Aorta (tissue), 5 donors: ENCODE measurements at regions not wholly inside any gene's neighbourhood (a gene's known extent, or its start where the extent isn't known, plus 50 kb on each side); places are given as distances from the start of the nearest gene placed in this dataset.

Source experiments
- ATAC-seq: fragments of 200-7000 bp; cut with Tn5 transposase; one replicate; pipeline ENCODE4 v1.9.1; 2022; ENCODE audit warnings: moderate library complexity; ENCODE audit not compliant: low FRiP score
- DNase-seq, 2 donors: peaks; one replicate each; pipeline ENCODE4 v3.0.0-alpha.2; 2020
- H3K27ac ChIP-seq, 2 donors: one replicate each; pipeline ENCODE4 v1.5.1; 2013; ENCODE audit warnings: low read length in 2 of 2, mild to moderate bottlenecking in 2 of 2, moderate library complexity in 2 of 2, control low read depth in 1 of 2, inconsistent platforms in 1 of 2, low read depth in 1 of 2
- H3K27me3 ChIP-seq, 2 donors: one replicate each; pipeline ENCODE4 v1.6.1; 2013; ENCODE audit warnings: control low read depth in 1 of 2, low read length in 1 of 2, mild to moderate bottlenecking in 1 of 2, moderate library complexity in 1 of 2; ENCODE audit not compliant: insufficient read depth in 2 of 2, control insufficient read depth in 1 of 2
- H3K36me3 ChIP-seq, 2 donors: one replicate each; pipeline ENCODE4 v1.6.1; 2013; ENCODE audit warnings: control low read depth in 1 of 2, low read length in 1 of 2, mild to moderate bottlenecking in 1 of 2; ENCODE audit not compliant: insufficient read depth in 2 of 2, control insufficient read depth in 1 of 2
- H3K4me1 ChIP-seq, 2 donors: one replicate each; pipeline ENCODE4 v1.6.1; 2013; ENCODE audit warnings: low read length in 2 of 2, control low read depth in 1 of 2, mild to moderate bottlenecking in 1 of 2, moderate library complexity in 1 of 2; ENCODE audit not compliant: insufficient read depth in 2 of 2, control insufficient read depth in 1 of 2
- H3K4me3 ChIP-seq, 2 donors: one replicate each; pipeline ENCODE4 v1.5.1; 2013; ENCODE audit warnings: low read length in 2 of 2, control low read depth in 1 of 2, mild to moderate bottlenecking in 1 of 2
- H3K9me3 ChIP-seq: one replicate; pipeline ENCODE4 v1.6.1; 2013; ENCODE audit warnings: mild to moderate bottlenecking, low read length; ENCODE audit not compliant: control insufficient read depth
- WGBS, 2 donors: extraction: QIAGEN DNeasy Blood & Tissue Kit; methylation state at CpG; one replicate each; pipeline ENCODE4 v1.1.7; 2013; 5-methylcytosine and 5-hydroxymethylcytosine counted together
- intact Hi-C, 2 donors: fragments of 100-400 bp; cut with DNase I; formaldehyde crosslinking; loops; one replicate each; pipeline versions ENCODE4 v1.14.2 to v1.15.0; 2022
- donor health status: healthy with polysubstance abuse.
- donor health status: Bipolar disorder and iron deficiency.
- donor health status: DM: no; HTN: no; CAD: no.
- donor health status: DM: no; HTN: no; CAD: no.
- donor health status: DM: yes; HTN: yes; CAD: no.

- no peaks in the 10 kb centered on the region for H3K4me1 ChIP-seq
- no peaks in the 10 kb centered on the region for H3K9me3 ChIP-seq
- no peaks in the 10 kb centered on the region for H3K27me3 ChIP-seq
- H3K36me3 ChIP-seq: no peaks in the 10 kb centered on the region
- no peak overlapping the region for H3K27ac ChIP-seq
- 63 to 65% methylated on average over 2 of the region's 2 CpGs for WGBS, 2 donors
- DNase-seq (no peak), ATAC-seq (no peak)
- no peak overlapping the region for H3K4me3 ChIP-seq
- intact Hi-C loops: no loop called here
These were observed 334.0 kb downstream of the KCNA4 start for GRCh38 chr11:29682856-29683255.

- H3K4me1 ChIP-seq: no peaks in the 10 kb centered on the region
- H3K4me3 ChIP-seq: no peak overlapping the region
- DNase-seq (no peak), ATAC-seq (no peak)
- H3K9me3 ChIP-seq: no peaks in the 10 kb centered on the region
- H3K27ac ChIP-seq: no peak overlapping the region
- no peaks in the 10 kb centered on the region for H3K27me3 ChIP-seq
- intact Hi-C loops: no loop called here
- 77 to 85% methylated on average over 3 of the region's 3 CpGs for WGBS, 2 donors
- no peaks in the 10 kb centered on the region for H3K36me3 ChIP-seq
These were observed 336.8 kb downstream of the KCNA4 start for GRCh38 chr11:29679996-29680395.

- no peak for ATAC-seq
- intact Hi-C loops: no loop called here
These were observed 339.8 kb downstream of the KCNA4 start for GRCh38 chr11:29676993-29677392.

GRCh38 chr11:29669310-29669709 is 347.5 kb downstream of the KCNA4 start:
- Histone ChIP-seq H3K4me1 (no peaks in the 10 kb centered on the region), H3K27me3 (no peaks in the 10 kb centered on the region), H3K4me3 (no peak overlapping the region), H3K36me3 (no peaks in the 10 kb centered on the region), H3K9me3 (no peaks in the 10 kb centered on the region), H3K27ac (no peak overlapping the region)
- no peak for DNase-seq
- intact Hi-C loops: no loop called here
- 58 to 64% methylated on average over 5 of the region's 5 CpGs for WGBS, 2 donors
- ATAC-seq: no peak

More at GRCh38 chr11:29676993-29677392, 339.8 kb downstream of the KCNA4 start:
- Histone ChIP-seq H3K4me3 (no peak overlapping the region), H3K27ac (no peak overlapping the region), H3K27me3 (no peaks in the 10 kb centered on the region), H3K4me1 (no peaks in the 10 kb centered on the region), H3K9me3 (no peaks in the 10 kb centered on the region), H3K36me3 (no peaks in the 10 kb centered on the region)
- DNase-seq: no peak

- no peak for ATAC-seq
- WGBS, 2 donors: 88 to 93% methylated on average over 2 of the region's 2 CpGs
- no peak overlapping the region for H3K27ac ChIP-seq
- intact Hi-C loops: no loop called here
- H3K4me1 ChIP-seq: no peaks in the 10 kb centered on the region
- no peaks in the 10 kb centered on the region for H3K9me3 ChIP-seq
- no peaks in the 10 kb centered on the region for H3K36me3 ChIP-seq
- DNase-seq: no peak
- no peak overlapping the region for H3K4me3 ChIP-seq
- H3K27me3 ChIP-seq: no peaks in the 10 kb centered on the region
These were observed 359.1 kb downstream of the KCNA4 start for GRCh38 chr11:29657709-29658108.

GRCh38 chr11:29656597-29656996 is 360.2 kb downstream of the KCNA4 start:
- H3K4me3 ChIP-seq: no peak overlapping the region
- intact Hi-C loops: no loop called here
- H3K27me3 ChIP-seq: no peaks in the 10 kb centered on the region
- no peaks in the 10 kb centered on the region for H3K36me3 ChIP-seq
- H3K9me3 ChIP-seq: no peaks in the 10 kb centered on the region
- DNase-seq (no peak), ATAC-seq (no peak)
- no peak overlapping the region for H3K27ac ChIP-seq
- no peaks in the 10 kb centered on the region for H3K4me1 ChIP-seq
- 65 to 67% methylated on average over 3 of the region's 3 CpGs for WGBS, 2 donors

- Histone ChIP-seq H3K4me1 (no peaks in the 10 kb centered on the region), H3K9me3 (no peaks in the 10 kb centered on the region), H3K4me3 (no peak overlapping the region), H3K36me3 (no peaks in the 10 kb centered on the region), H3K27me3 (no peaks in the 10 kb centered on the region), H3K27ac (no peak overlapping the region)
- intact Hi-C loops: no loop called here
- WGBS, 2 donors: 92 to 96% methylated on average over 1 of the region's 1 CpG
- no peak for DNase-seq
- ATAC-seq: no peak
These were observed 371.5 kb downstream of the KCNA4 start for GRCh38 chr11:29645373-29645772.

- H3K4me1 ChIP-seq: no peaks in the 10 kb centered on the region
- intact Hi-C loops: no loop called here
- H3K36me3 ChIP-seq: no peaks in the 10 kb centered on the region
- DNase-seq (no peak), ATAC-seq (no peak)
- no peak overlapping the region for H3K27ac ChIP-seq
- no peak overlapping the region for H3K4me3 ChIP-seq
- H3K9me3 ChIP-seq: no peaks in the 10 kb centered on the region
- no peaks in the 10 kb centered on the region for H3K27me3 ChIP-seq
These were observed 375.6 kb downstream of the KCNA4 start for GRCh38 chr11:29641201-29641600.

- no peaks in the 10 kb centered on the region for H3K27me3 ChIP-seq
- no peaks in the 10 kb centered on the region for H3K36me3 ChIP-seq
- 75 to 77% methylated on average over 3 of the region's 3 CpGs for WGBS, 2 donors
- no peak overlapping the region for H3K27ac ChIP-seq
- H3K9me3 ChIP-seq: no peaks in the 10 kb centered on the region
- ATAC-seq (no peak), DNase-seq (no peak)
- no peaks in the 10 kb centered on the region for H3K4me1 ChIP-seq
- H3K4me3 ChIP-seq: no peak overlapping the region
- intact Hi-C loops: no loop called here
These were observed 382.1 kb downstream of the KCNA4 start for GRCh38 chr11:29634744-29635143.
